RWPE2 (cell line): ENCODE measurements at regions not wholly inside any gene's neighbourhood (a gene's known extent, or its start where the extent isn't known, plus 50 kb on each side); places are given as distances from the start of the nearest gene placed in this dataset.

Source experiments
- ATAC-seq: fragments of 200-7000 bp; cut with Tn5 transposase; 3 replicates; pipeline ENCODE4 v1.9.1; 2021; ENCODE audit warnings: low read depth
- DNase-seq: peaks from one replicate; pipeline ENCODE4 v3.0.0-alpha.2; 2020; ENCODE audit warnings: low spot score
- H3K27ac ChIP-seq: fragments of 450-650 bp; 2 replicates; pipeline ENCODE4 v1.5.1; 2017; ENCODE audit warnings: mild to moderate bottlenecking; ENCODE audit not compliant: poor library complexity, severe bottlenecking
- H3K27me3 ChIP-seq: fragments of 250-450 bp; sonication (Bioruptor Pico); 2 replicates; pipeline ENCODE4 v1.5.1; 2021; ENCODE audit warnings: mild to moderate bottlenecking, moderate library complexity; ENCODE audit not compliant: insufficient read depth, poor library complexity, severe bottlenecking
- H3K36me3 ChIP-seq: fragments of 250-450 bp; sonication (Bioruptor Pico); 2 replicates; pipeline ENCODE4 v1.5.1; 2020; ENCODE audit warnings: low read depth, mild to moderate bottlenecking, moderate library complexity
- H3K4me1 ChIP-seq: fragments of 250-450 bp; sonication (Bioruptor Pico); 2 replicates; pipeline ENCODE4 v1.5.1; 2021; ENCODE audit warnings: mild to moderate bottlenecking, moderate library complexity; ENCODE audit not compliant: insufficient read depth, poor library complexity, severe bottlenecking
- H3K4me3 ChIP-seq: fragments of 250-450 bp; sonication (Bioruptor Pico); 2 replicates; pipeline ENCODE4 v1.5.1; 2021; ENCODE audit warnings: mild to moderate bottlenecking, moderate library complexity; ENCODE audit not compliant: severe bottlenecking
- H3K9me3 ChIP-seq: fragments of 250-450 bp; sonication (Bioruptor Pico); 2 replicates; pipeline ENCODE4 v1.5.1; 2021; ENCODE audit warnings: mild to moderate bottlenecking, moderate library complexity; ENCODE audit not compliant: severe bottlenecking
- CTCF ChIP-seq: fragments of 450-650 bp; IDR thresholded peaks from one replicate; pipeline ENCODE4 v1.5.1; 2017; ENCODE audit warnings: mild to moderate bottlenecking, moderate library complexity; ENCODE audit not compliant: poor library complexity, severe bottlenecking

- Histone ChIP-seq H3K36me3 (no peaks in the 10 kb centered on the region), H3K4me3 (no peak overlapping the region), H3K9me3 (no peaks in the 10 kb centered on the region), H3K27ac (no peak overlapping the region), H3K4me1 (no peaks in the 10 kb centered on the region), H3K27me3 (peaks cover 25% of the 10 kb centered on the region)
- TF ChIP-seq CTCF = no peak
- ATAC-seq (no peak), DNase-seq (no peak)
Observed at GRCh38 chr16:85463672-85464382, 149.3 kb upstream of the GSE1 start.

GRCh38 chr16:85464383-85465305, 148.5 kb upstream of the GSE1 start:
- Histone ChIP-seq H3K4me3 (no peak overlapping the region), H3K27ac (no peak overlapping the region), H3K36me3 (no peaks in the 10 kb centered on the region), H3K9me3 (no peaks in the 10 kb centered on the region), H3K27me3 (peaks cover 25% of the 10 kb centered on the region), H3K4me1 (no peaks in the 10 kb centered on the region)
- ATAC-seq (no peak), DNase-seq (no peak)
- no peak for TF ChIP-seq CTCF

- TF ChIP-seq CTCF = no peak
- Histone ChIP-seq H3K27ac (no peak overlapping the region), H3K9me3 (no peaks in the 10 kb centered on the region), H3K36me3 (no peaks in the 10 kb centered on the region), H3K4me1 (no peaks in the 10 kb centered on the region), H3K4me3 (no peak overlapping the region), H3K27me3 (peaks cover 25% of the 10 kb centered on the region)
- ATAC-seq (no peak), DNase-seq (no peak)
Observed at GRCh38 chr16:85465328-85466303, 147.5 kb upstream of the GSE1 start.

GRCh38 chr16:85466304-85466700, 146.8 kb upstream of the GSE1 start:
- no peak overlapping the region for H3K27ac ChIP-seq
- H3K36me3 ChIP-seq = no peaks in the 10 kb centered on the region
- H3K9me3 ChIP-seq = no peaks in the 10 kb centered on the region
- DNase-seq (no peak), ATAC-seq (no peak)
- no peak overlapping the region for H3K4me3 ChIP-seq
- TF ChIP-seq CTCF = no peak
- peaks cover 23% of the 10 kb centered on the region for H3K27me3 ChIP-seq
- no peaks in the 10 kb centered on the region for H3K4me1 ChIP-seq
